A549 (cell line): ENCODE measurements at regions not wholly inside any gene's neighbourhood (a gene's known extent, or its start where the extent isn't known, plus 50 kb on each side); places are given as distances from the start of the nearest gene placed in this dataset.

Experiments
- ATAC-seq, 2 experiments: fragments of 200-7000 bp in 1 of 2; fragments of >200 bp in 1 of 2; cut with Nextera tagmentation in 1 of 2; cut with Tn5 transposase in 1 of 2; 3 replicates each; pipeline versions ENCODE4 v1.8.0 to v1.9.1; 2018 to 2020; ENCODE audit warnings: mild to moderate bottlenecking in 1 of 2, moderate library complexity in 1 of 2
- CTCF ChIA-PET: fragments of 300-600 bp; sonication (Branson Sonifier 250); formaldehyde crosslinking; extraction: SDS; loops from one replicate; lab custom pipeline; 2021; ENCODE audit warnings: antibody characterized with exemption, inconsistent platforms; lab: Yijun Ruan, JAX
- POLR2A ChIA-PET: fragments of 350-600 bp; formaldehyde crosslinking; extraction: SDS; loops from one replicate; lab custom pipeline; 2021; ENCODE audit warnings: antibody characterized with exemption, inconsistent platforms; lab: Yijun Ruan, JAX
- DNase-seq, 2 experiments: peaks; one replicate each; pipeline versions ENCODE4 v3.0.0 to v3.0.0-alpha.2; 2011 to 2016; ENCODE audit warnings: low read depth in 1 of 2, low spot score in 1 of 2
- FAIRE-seq: peaks from 2 replicates; lab custom pipeline; 2011; peaks lifted over from hg19 to GRCh38; lab: Jason Lieb, UNC
- H3K27ac ChIP-seq, 2 experiments: fragments of >200 bp; sonication (Bioruptor Twin); formaldehyde crosslinking; 3 replicates each; pipeline ENCODE4 v1.5.1; 2016 to 2017
- H3K4me1 ChIP-seq: fragments of >200 bp; sonication (Bioruptor Twin); formaldehyde crosslinking; 3 replicates; pipeline ENCODE4 v1.6.1; 2016
- H3K4me2 ChIP-seq: fragments of >200 bp; sonication (Bioruptor Twin); formaldehyde crosslinking; 3 replicates; pipeline ENCODE4 v1.6.1; 2016
- H3K4me3 ChIP-seq: fragments of >200 bp; sonication (Bioruptor Twin); formaldehyde crosslinking; 3 replicates; pipeline ENCODE4 v1.5.1; 2016
- H3K9me3 ChIP-seq: fragments of >200 bp; sonication (Bioruptor Twin); formaldehyde crosslinking; 3 replicates; pipeline ENCODE4 v1.6.1; 2016
- BHLHE40 ChIP-seq: IDR thresholded peaks from 2 replicates; pipeline ENCODE4 v1.6.1; 2012; ENCODE audit warnings: low read depth, low read length, inconsistent platforms
- CHD2 ChIP-seq: fragments of 150-350 bp; IDR thresholded peaks from 2 replicates; pipeline ENCODE4 v1.6.1; 2014; ENCODE audit warnings: low read length; ENCODE audit not compliant: partially characterized antibody
- CHD4 ChIP-seq: fragments of 200-600 bp; sonication (generic); IDR thresholded peaks from 2 replicates; pipeline ENCODE4 v1.6.1; 2016; ENCODE audit warnings: antibody characterized with exemption, mild to moderate bottlenecking, borderline replicate concordance
- EHF ChIP-seq: fragments of 250-450 bp; sonication (Bioruptor Pico); IDR thresholded peaks from 2 replicates; pipeline ENCODE4 v1.5.0; 2020; ENCODE audit warnings: mild to moderate bottlenecking
- EHMT2 ChIP-seq: fragments of 200-600 bp; sonication (generic); IDR thresholded peaks from 2 replicates; pipeline ENCODE4 v1.6.1; 2016; ENCODE audit warnings: antibody characterized with exemption, low read depth, mild to moderate bottlenecking, moderate library complexity
- ESRRA ChIP-seq: fragments of 150-350 bp; IDR thresholded peaks from 2 replicates; pipeline ENCODE4 v1.6.1; 2014; ENCODE audit warnings: mild to moderate bottlenecking, low read length, borderline replicate concordance
- FOSB ChIP-seq: fragments of 250-450 bp; sonication (Bioruptor Pico); IDR thresholded peaks from 2 replicates; pipeline ENCODE4 v1.5.0; 2020; ENCODE audit warnings: mild to moderate bottlenecking, moderate library complexity
- HOXA7 ChIP-seq: fragments of 250-450 bp; sonication (Bioruptor Pico); IDR thresholded peaks from 2 replicates; pipeline ENCODE4 v1.5.0; 2020; ENCODE audit warnings: mild to moderate bottlenecking, moderate library complexity
- HOXB13 ChIP-seq: fragments of 250-450 bp; sonication (Bioruptor Pico); IDR thresholded peaks from 2 replicates; pipeline ENCODE4 v1.5.0; 2020; ENCODE audit warnings: low read depth, mild to moderate bottlenecking, moderate library complexity
- JUNB ChIP-seq: fragments of >200 bp; sonication (Bioruptor Twin); formaldehyde crosslinking; IDR thresholded peaks from 2 replicates; pipeline ENCODE4 v1.6.1; 2016
- MAFK ChIP-seq: fragments of 450-650 bp; IDR thresholded peaks from 2 replicates; pipeline ENCODE4 v1.6.1; 2014; ENCODE audit not compliant: partially characterized antibody
- MAZ ChIP-seq: fragments of 150-350 bp; IDR thresholded peaks from 2 replicates; pipeline ENCODE4 v1.6.1; 2014; ENCODE audit warnings: antibody characterized with exemption, low read depth, low read length, borderline replicate concordance
- MYC ChIP-seq: IDR thresholded peaks from 2 replicates; pipeline ENCODE4 v1.6.1; 2012; ENCODE audit warnings: mild to moderate bottlenecking, inconsistent platforms, low read length, improper control_type of control experiment, borderline replicate concordance
- NPAS2 ChIP-seq: fragments of 250-450 bp; sonication (Bioruptor Pico); IDR thresholded peaks from 2 replicates; pipeline ENCODE4 v1.8.0; 2022; ENCODE audit warnings: mild to moderate bottlenecking, moderate library complexity, borderline replicate concordance
- NR3C1 ChIP-seq: fragments of >200 bp; sonication (Bioruptor Twin); formaldehyde crosslinking; IDR thresholded peaks from 3 replicates; pipeline ENCODE4 v1.6.1; 2017
- POLR2A ChIP-seq: IDR thresholded peaks from 2 replicates; pipeline ENCODE4 v1.6.1; 2012; ENCODE audit warnings: mild to moderate bottlenecking, low read length
- RAD21 ChIP-seq, 2 experiments: fragments of >200 bp in 1 of 2; sonication (Bioruptor Twin) in 1 of 2; formaldehyde crosslinking in 1 of 2; IDR thresholded peaks in 1 of 2; conservative IDR thresholded peaks in 1 of 2; 2 replicates in 1 of 2; 3 replicates in 1 of 2; pipeline ENCODE4 v1.6.1; 2012 to 2018; ENCODE audit warnings: inconsistent platforms in 1 of 2
- RARB ChIP-seq: fragments of 250-450 bp; sonication (Bioruptor Pico); IDR thresholded peaks from 2 replicates; pipeline ENCODE4 v1.8.0; 2021; ENCODE audit warnings: mild to moderate bottlenecking, moderate library complexity
- RFX5 ChIP-seq: fragments of 450-650 bp; IDR thresholded peaks from 2 replicates; pipeline ENCODE4 v1.7.1; 2014; ENCODE audit warnings: antibody characterized with exemption, mild to moderate bottlenecking, moderate library complexity
- SMC3 ChIP-seq: fragments of >200 bp; sonication (Bioruptor Twin); formaldehyde crosslinking; IDR thresholded peaks from 3 replicates; pipeline ENCODE4 v1.6.1; 2018; ENCODE audit warnings: inconsistent platforms
- SREBF2 ChIP-seq: fragments of 450-650 bp; IDR thresholded peaks from 2 replicates; pipeline ENCODE4 v1.6.1; 2014; ENCODE audit warnings: mild to moderate bottlenecking, moderate library complexity
- TFCP2L1 ChIP-seq: fragments of 250-450 bp; sonication (Bioruptor Pico); IDR thresholded peaks from 2 replicates; pipeline ENCODE4 v1.5.0; 2021; ENCODE audit warnings: mild to moderate bottlenecking
- ZFP36 ChIP-seq: fragments of 450-650 bp; IDR thresholded peaks from 2 replicates; pipeline ENCODE4 v1.6.1; 2014; ENCODE audit warnings: borderline replicate concordance; ENCODE audit not compliant: partially characterized antibody
- WGBS: methylation state at CpG from one replicate; pipeline ENCODE4 v1.1.6; 2017; ENCODE audit errors: missing lambda C conversion rate; 5-methylcytosine and 5-hydroxymethylcytosine counted together
- TF ChIP-seq, protein P1 (sequence below): fragments of >200 bp; sonication (Bioruptor Twin); formaldehyde crosslinking; IDR thresholded peaks from 3 replicates; pipeline ENCODE4 v1.5.1; 2016
- TF ChIP-seq, protein P2 (sequence below): fragments of 250-450 bp; sonication (Bioruptor Pico); IDR thresholded peaks from 2 replicates; pipeline ENCODE4 v1.5.0; 2021; ENCODE audit warnings: mild to moderate bottlenecking, moderate library complexity, borderline replicate concordance
- TF ChIP-seq, protein P3 (sequence below): fragments of 150-350 bp; IDR thresholded peaks from 2 replicates; pipeline ENCODE4 v1.6.1; 2014; ENCODE audit warnings: low read depth, mild to moderate bottlenecking, low read length
- TF ChIP-seq, protein P4 (sequence below): IDR thresholded peaks from 2 replicates; pipeline ENCODE4 v1.6.1; 2012; ENCODE audit warnings: low read depth, borderline replicate concordance

DNA sequence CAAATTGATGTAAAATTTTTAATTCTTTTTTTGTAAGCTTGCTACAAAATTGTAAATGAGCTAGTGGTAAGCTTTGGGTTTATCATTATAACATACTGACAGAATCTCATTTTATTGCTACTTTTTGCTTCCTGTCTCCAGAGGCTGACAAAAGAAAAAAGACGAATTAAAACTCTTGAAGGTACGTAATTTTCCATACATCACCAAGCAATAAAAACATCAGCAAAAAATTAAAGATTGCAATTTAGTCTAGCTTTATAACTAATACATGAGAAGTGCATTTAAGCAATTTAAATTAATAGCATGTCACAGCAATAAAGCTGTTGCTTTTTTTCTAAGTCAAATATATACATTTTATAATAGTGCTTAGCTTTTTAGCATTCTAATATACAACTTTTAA is 94.6 kb upstream of the SNTG2 start (continued):
- TF ChIP-seq, protein P1, sequence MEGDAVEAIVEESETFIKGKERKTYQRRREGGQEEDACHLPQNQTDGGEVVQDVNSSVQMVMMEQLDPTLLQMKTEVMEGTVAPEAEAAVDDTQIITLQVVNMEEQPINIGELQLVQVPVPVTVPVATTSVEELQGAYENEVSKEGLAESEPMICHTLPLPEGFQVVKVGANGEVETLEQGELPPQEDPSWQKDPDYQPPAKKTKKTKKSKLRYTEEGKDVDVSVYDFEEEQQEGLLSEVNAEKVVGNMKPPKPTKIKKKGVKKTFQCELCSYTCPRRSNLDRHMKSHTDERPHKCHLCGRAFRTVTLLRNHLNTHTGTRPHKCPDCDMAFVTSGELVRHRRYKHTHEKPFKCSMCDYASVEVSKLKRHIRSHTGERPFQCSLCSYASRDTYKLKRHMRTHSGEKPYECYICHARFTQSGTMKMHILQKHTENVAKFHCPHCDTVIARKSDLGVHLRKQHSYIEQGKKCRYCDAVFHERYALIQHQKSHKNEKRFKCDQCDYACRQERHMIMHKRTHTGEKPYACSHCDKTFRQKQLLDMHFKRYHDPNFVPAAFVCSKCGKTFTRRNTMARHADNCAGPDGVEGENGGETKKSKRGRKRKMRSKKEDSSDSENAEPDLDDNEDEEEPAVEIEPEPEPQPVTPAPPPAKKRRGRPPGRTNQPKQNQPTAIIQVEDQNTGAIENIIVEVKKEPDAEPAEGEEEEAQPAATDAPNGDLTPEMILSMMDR = no peak
- TF ChIP-seq CHD4 = no peak
- no peak for TF ChIP-seq MAFK

DNA sequence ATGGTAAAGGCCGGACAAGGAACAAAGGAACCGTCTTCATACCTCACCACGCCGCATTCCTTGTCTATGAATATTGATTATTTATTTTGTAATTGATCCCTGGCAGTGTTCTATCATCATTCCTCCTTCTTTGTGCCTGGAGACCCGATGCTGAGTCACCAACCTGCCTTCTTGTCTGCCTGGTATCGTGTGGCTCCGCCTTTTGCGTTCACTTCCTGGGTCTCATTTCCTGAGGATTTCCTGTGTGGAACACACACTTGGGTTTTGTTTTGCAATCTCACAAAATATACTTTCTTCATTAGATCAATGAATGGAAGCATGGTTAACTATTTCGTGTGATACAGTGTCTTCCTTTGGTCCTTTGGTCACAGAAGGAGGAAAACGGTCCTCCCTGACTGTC is 95.5 kb upstream of the SNTG2 start:
- Histone ChIP-seq H3K9me3 (no peaks in the 10 kb centered on the region), H3K27ac (no peak overlapping the region), H3K4me2 (no peak overlapping the region)
- WGBS = 53% methylated on average over 10 of the region's 10 CpGs
- FAIRE-seq = no peak
- no peak for TF ChIP-seq ZFP36
- TF ChIP-seq RFX5 = no peak
- TF ChIP-seq, protein P2, sequence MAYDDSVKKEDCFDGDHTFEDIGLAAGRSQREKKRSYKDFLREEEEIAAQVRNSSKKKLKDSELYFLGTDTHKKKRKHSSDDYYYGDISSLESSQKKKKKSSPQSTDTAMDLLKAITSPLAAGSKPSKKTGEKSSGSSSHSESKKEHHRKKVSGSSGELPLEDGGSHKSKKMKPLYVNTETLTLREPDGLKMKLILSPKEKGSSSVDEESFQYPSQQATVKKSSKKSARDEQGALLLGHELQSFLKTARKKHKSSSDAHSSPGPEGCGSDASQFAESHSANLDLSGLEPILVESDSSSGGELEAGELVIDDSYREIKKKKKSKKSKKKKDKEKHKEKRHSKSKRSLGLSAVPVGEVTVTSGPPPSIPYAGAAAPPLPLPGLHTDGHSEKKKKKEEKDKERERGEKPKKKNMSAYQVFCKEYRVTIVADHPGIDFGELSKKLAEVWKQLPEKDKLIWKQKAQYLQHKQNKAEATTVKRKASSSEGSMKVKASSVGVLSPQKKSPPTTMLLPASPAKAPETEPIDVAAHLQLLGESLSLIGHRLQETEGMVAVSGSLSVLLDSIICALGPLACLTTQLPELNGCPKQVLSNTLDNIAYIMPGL (CRISPR knock-in tag) = no peak
- TF ChIP-seq EHF (CRISPR knock-in tag) = no peak
- TF ChIP-seq MAZ = no peak
- no peak for TF ChIP-seq NR3C1
- TF ChIP-seq JUNB = no peak
- no peak for TF ChIP-seq NPAS2
- no peak for TF ChIP-seq CHD2
- TF ChIP-seq SREBF2 = no peak
- TF ChIP-seq ESRRA = no peak
- TF ChIP-seq EHMT2 = no peak
- TF ChIP-seq, protein P3, sequence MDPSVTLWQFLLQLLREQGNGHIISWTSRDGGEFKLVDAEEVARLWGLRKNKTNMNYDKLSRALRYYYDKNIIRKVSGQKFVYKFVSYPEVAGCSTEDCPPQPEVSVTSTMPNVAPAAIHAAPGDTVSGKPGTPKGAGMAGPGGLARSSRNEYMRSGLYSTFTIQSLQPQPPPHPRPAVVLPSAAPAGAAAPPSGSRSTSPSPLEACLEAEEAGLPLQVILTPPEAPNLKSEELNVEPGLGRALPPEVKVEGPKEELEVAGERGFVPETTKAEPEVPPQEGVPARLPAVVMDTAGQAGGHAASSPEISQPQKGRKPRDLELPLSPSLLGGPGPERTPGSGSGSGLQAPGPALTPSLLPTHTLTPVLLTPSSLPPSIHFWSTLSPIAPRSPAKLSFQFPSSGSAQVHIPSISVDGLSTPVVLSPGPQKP = no peak
- no peak for TF ChIP-seq RARB (CRISPR knock-in tag)
- no peak for TF ChIP-seq TFCP2L1 (CRISPR knock-in tag)
- TF ChIP-seq RAD21 (conservative IDR thresholded peaks at IDR 0.05 in 1 of 2, IDR thresholded peaks at IDR 0.05 in 1 of 2) = no peak
- TF ChIP-seq BHLHE40 = no peak
- TF ChIP-seq POLR2A = no peak
- TF ChIP-seq HOXB13 (CRISPR knock-in tag) = no peak
- no peak for TF ChIP-seq HOXA7
- TF ChIP-seq, all 56 proteins: peak for 0
- Histone ChIP-seq H3K4me3 (no peak overlapping the region), H3K4me1 (no peaks in the 10 kb centered on the region)
- CTCF ChIA-PET = interaction anchor here (2.1 kb wide), 1 partner anchor 695 kb away, joined by 9 read pairs; no protein-coding TSS in a partner anchor
- DNase-seq (no peak), ATAC-seq (no peak)
- POLR2A ChIA-PET = no interaction called here

DNA sequence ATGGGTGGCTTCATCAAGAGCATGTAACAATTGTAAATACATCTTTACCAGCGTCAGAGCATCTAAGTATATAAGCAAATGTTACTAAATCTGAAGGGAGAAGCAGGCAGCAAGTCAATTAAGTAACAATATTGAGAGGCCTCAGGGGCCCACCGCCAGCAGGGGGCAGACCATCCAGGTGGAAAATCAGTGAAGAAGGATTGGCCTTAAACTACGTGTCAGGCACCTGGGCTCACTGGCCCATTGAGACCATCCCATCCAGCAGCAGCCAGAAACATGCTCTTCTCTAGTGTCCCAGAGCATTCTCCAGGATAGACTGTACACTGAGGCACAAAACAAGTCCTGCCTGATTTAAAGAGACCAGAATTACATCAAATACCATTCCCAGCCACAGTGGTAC is 96.2 kb upstream of the SNTG2 start:
- H3K9me3 ChIP-seq = no peaks in the 10 kb centered on the region
- peak; percentile 38 to 59; a peak in 3 of 5 replicates for TF ChIP-seq RAD21 (conservative IDR thresholded peaks at IDR 0.05 in 1 of 2, IDR thresholded peaks at IDR 0.05 in 1 of 2)
- TF ChIP-seq SMC3 = peak; percentile 58
- TF ChIP-seq, protein P4, sequence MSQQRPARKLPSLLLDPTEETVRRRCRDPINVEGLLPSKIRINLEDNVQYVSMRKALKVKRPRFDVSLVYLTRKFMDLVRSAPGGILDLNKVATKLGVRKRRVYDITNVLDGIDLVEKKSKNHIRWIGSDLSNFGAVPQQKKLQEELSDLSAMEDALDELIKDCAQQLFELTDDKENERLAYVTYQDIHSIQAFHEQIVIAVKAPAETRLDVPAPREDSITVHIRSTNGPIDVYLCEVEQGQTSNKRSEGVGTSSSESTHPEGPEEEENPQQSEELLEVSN = no peak
- TF ChIP-seq FOSB (CRISPR knock-in tag) = no peak
- no peak for TF ChIP-seq MYC
- TF ChIP-seq, protein P1 = peak; percentile 53
- TF ChIP-seq NPAS2 = no peak
- H3K27ac ChIP-seq = no peak overlapping the region
- ATAC-seq (peak; percentile 28 to 71; a peak in 4 of 6 replicates), DNase-seq (peak; percentile 33 to 47), FAIRE-seq (no peak)
- ChIA-PET POLR2A (no interaction called here), CTCF (interaction anchor here (2.1 kb wide), 1 partner anchor 696 kb away, joined by 9 read pairs; no protein-coding TSS in a partner anchor)
- WGBS = 9% methylated on average over 3 of the region's 3 CpGs
- no peak overlapping the region for H3K4me2 ChIP-seq
- no peak overlapping the region for H3K4me3 ChIP-seq
- H3K4me1 ChIP-seq = no peaks in the 10 kb centered on the region
